GM10266 (cell line): ENCODE measurements at regions not wholly inside any gene's neighbourhood (a gene's known extent, or its start where the extent isn't known, plus 50 kb on each side); places are given as distances from the start of the nearest gene placed in this dataset.

Experiments
- DNase-seq: peaks from one replicate; pipeline ENCODE4 v3.0.0; 2012; ENCODE audit errors: extremely low spot score
- TF ChIP-seq, protein P1 (sequence below): IDR thresholded peaks from 2 replicates; pipeline ENCODE4 v1.5.1; 2012; ENCODE audit warnings: mild to moderate bottlenecking, low read depth; ENCODE audit not compliant: control insufficient read depth, insufficient read depth; ENCODE audit errors: missing control alignments

DNA sequence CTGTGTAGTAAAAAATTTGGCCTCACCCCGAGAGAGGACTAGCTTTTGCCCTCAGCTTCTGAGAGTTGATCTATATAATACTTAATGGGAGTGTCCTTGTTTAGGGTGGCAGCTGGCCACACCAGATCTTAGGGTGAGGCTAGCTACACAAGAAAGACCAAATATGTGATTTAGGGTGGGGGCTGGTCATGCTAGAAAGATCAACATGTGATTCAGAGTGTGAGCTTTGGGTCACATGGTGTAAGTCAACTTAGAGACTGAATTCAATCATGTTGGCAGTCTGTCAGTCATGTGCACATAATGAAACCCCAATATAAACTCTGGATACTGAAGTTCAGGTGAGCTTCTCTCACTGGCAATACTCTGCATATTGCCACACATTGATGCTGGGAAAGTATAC is 120.7 kb upstream of the DAZL start:
- TF ChIP-seq, protein P1, sequence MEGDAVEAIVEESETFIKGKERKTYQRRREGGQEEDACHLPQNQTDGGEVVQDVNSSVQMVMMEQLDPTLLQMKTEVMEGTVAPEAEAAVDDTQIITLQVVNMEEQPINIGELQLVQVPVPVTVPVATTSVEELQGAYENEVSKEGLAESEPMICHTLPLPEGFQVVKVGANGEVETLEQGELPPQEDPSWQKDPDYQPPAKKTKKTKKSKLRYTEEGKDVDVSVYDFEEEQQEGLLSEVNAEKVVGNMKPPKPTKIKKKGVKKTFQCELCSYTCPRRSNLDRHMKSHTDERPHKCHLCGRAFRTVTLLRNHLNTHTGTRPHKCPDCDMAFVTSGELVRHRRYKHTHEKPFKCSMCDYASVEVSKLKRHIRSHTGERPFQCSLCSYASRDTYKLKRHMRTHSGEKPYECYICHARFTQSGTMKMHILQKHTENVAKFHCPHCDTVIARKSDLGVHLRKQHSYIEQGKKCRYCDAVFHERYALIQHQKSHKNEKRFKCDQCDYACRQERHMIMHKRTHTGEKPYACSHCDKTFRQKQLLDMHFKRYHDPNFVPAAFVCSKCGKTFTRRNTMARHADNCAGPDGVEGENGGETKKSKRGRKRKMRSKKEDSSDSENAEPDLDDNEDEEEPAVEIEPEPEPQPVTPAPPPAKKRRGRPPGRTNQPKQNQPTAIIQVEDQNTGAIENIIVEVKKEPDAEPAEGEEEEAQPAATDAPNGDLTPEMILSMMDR, result no peak
- no peak for DNase-seq

GRCh38 chr3:16728770-16729745 is 123.8 kb upstream of the DAZL start:
- DNase-seq, result no peak
- TF ChIP-seq, protein P1, result no peak

DNA sequence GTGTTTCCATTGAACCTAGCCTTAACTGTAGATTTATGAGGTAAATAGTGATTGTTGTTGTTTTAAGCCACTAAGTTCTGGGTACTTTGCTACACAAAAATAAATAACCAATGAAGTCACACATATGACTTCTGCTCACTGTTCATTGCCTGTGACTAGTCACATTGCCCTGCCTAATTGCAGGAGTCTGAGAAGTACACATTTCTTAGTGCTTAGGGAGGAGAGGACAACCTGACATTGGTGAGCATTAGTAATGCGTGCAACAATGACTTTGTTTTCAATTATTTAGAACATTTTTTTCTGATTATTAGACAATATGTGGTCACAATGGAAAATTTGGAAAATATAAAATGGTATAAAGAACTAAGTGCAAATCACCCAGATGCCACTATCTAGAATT is 133.2 kb upstream of the DAZL start:
- DNase-seq, result no peak

DNA sequence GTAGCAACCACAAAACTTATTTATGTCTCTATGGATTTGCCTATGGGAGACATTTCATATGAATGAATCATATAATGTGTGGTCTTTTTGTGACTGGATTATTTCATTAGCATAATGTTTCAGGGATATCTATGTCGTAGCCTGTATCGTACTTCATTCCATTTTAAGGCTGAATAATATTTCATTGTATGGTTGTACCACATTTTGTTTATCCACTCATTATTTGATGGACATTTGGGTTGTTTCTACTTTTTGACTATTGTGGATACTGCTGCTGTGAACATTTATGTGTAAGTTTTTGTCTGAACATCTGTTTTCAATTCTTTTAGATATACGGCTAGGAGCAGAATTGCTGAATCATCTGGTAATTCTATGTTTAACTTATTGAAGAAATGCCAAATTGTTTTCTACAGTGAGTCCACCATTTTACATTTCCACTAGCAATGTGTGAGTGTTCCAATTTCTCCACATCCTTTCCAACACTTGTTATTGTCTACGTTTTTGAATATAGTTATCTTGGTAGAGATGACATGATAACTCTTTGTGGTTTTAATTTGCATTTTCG is 134.4 kb upstream of the DAZL start:
- TF ChIP-seq, protein P1, result no peak
- DNase-seq, result no peak

More for the DNA sequence above, 133.2 kb upstream of the DAZL start:
- TF ChIP-seq, protein P1, result no peak

- TF ChIP-seq, protein P1, result no peak
- no peak for DNase-seq
Measured at GRCh38 chr3:16740515-16740914, 135.3 kb upstream of the DAZL start.

GRCh38 chr3:16741103-16741758 is 136.0 kb upstream of the DAZL start:
- no peak for DNase-seq
- TF ChIP-seq, protein P1, result no peak
